ENCODE measurements at regions not wholly inside any gene's neighbourhood (a gene's known extent, or its start where the extent isn't known, plus 50 kb on each side); places are given as distances from the start of the nearest gene placed in this dataset.

DNA sequence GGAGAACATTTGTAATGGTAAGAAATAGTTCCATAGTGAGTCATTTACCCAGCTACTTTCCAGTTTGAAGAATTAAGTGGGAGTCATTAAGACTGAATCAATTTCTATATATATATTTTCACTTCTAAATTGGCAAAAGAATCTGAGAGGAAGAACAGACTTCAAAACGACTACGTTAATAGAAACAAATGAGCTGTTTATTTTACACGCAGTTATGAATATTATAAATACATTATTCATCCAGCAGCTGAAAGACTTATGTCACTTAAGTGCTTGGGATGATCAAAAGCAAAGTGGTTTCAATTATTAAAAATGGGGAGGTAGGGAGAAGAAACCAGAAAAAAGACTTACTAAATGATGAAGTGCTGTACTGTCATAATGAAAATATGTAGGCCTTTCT, 260.5 kb upstream of the DDX53 start:
- TF ChIP-seq, protein P1, sequence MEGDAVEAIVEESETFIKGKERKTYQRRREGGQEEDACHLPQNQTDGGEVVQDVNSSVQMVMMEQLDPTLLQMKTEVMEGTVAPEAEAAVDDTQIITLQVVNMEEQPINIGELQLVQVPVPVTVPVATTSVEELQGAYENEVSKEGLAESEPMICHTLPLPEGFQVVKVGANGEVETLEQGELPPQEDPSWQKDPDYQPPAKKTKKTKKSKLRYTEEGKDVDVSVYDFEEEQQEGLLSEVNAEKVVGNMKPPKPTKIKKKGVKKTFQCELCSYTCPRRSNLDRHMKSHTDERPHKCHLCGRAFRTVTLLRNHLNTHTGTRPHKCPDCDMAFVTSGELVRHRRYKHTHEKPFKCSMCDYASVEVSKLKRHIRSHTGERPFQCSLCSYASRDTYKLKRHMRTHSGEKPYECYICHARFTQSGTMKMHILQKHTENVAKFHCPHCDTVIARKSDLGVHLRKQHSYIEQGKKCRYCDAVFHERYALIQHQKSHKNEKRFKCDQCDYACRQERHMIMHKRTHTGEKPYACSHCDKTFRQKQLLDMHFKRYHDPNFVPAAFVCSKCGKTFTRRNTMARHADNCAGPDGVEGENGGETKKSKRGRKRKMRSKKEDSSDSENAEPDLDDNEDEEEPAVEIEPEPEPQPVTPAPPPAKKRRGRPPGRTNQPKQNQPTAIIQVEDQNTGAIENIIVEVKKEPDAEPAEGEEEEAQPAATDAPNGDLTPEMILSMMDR (IDR thresholded peaks at IDR 0.05) = no peak
- TF ChIP-seq POLR2A (IDR thresholded peaks at IDR 0.05) = no peak

Measured in uterus (tissue), 2 donors.